OCI-LY7 (cell line): ENCODE measurements at regions not wholly inside any gene's neighbourhood (a gene's known extent, or its start where the extent isn't known, plus 50 kb on each side); places are given as distances from the start of the nearest gene placed in this dataset.

ENCODE experiments used
- BruUV-seq: library from RNA; stranded (reverse); fragments of 400-500 nt; replicated peaks from 2 replicates; lab custom pipeline; 2021; lab: Mats Ljungman, UMichigan
- CTCF ChIA-PET: fragments of 300-600 bp; sonication (Branson Sonifier 250); formaldehyde crosslinking; loops from one replicate; lab custom pipeline; 2022; ENCODE audit warnings: antibody characterized with exemption; ENCODE audit not compliant: unreplicated experiment; lab: Charles Lee
- POLR2A ChIA-PET: fragments of 300-600 bp; sonication (Branson Sonifier 250); formaldehyde crosslinking; loops from one replicate; lab custom pipeline; 2022; ENCODE audit warnings: antibody characterized with exemption; lab: Charles Lee
- DNase-seq: peaks from one replicate; pipeline ENCODE4 v3.0.0-alpha.2; 2015; ENCODE audit warnings: low spot score
- H2AFZ ChIP-seq: fragments of 200-600 bp; sonication (generic), shearing (Covaris generic); 2 replicates; pipeline ENCODE4 v1.6.1; 2014; ENCODE audit warnings: mild to moderate bottlenecking, antibody characterized with exemption, low read length, moderate library complexity
- H3K27ac ChIP-seq: fragments of 200-600 bp; sonication (generic); 2 replicates; pipeline ENCODE4 v1.5.1; 2014; ENCODE audit warnings: mixed run types, low read depth, mild to moderate bottlenecking, moderate library complexity, low read length, inconsistent platforms; ENCODE audit not compliant: poor library complexity, severe bottlenecking
- H3K36me3 ChIP-seq: fragments of 200-600 bp; sonication (generic); 2 replicates; pipeline ENCODE4 v1.6.1; 2014; ENCODE audit warnings: mild to moderate bottlenecking, antibody characterized with exemption, low read length, moderate library complexity, mixed read lengths; ENCODE audit not compliant: insufficient read depth
- H3K4me1 ChIP-seq: fragments of 200-600 bp; sonication (generic); 2 replicates; pipeline ENCODE4 v1.5.1; 2014; ENCODE audit warnings: mild to moderate bottlenecking, low read length; ENCODE audit not compliant: insufficient read depth, poor library complexity, severe bottlenecking
- H3K4me2 ChIP-seq: fragments of 200-600 bp; sonication (generic); 2 replicates; pipeline ENCODE4 v1.6.1; 2014; ENCODE audit warnings: mild to moderate bottlenecking, low read length
- H3K4me3 ChIP-seq: fragments of 200-600 bp; sonication (generic); 2 replicates; pipeline ENCODE4 v1.5.1; 2014; ENCODE audit warnings: mild to moderate bottlenecking, low read depth, low read length; ENCODE audit not compliant: poor library complexity, severe bottlenecking
- H3K79me2 ChIP-seq: fragments of 200-600 bp; sonication (generic); 2 replicates; pipeline ENCODE4 v1.6.1; 2016; ENCODE audit warnings: low read depth, mild to moderate bottlenecking, low read length, moderate library complexity, mixed read lengths; ENCODE audit not compliant: insufficient read depth
- H3K9me2 ChIP-seq: fragments of 200-600 bp; sonication (generic); 2 replicates; pipeline ENCODE4 v1.6.1; 2016; ENCODE audit warnings: mild to moderate bottlenecking, low read length, mixed read lengths; ENCODE audit not compliant: insufficient read depth
- H3K9me3 ChIP-seq: fragments of 200-600 bp; sonication (generic); 2 replicates; pipeline ENCODE4 v1.6.1; 2014; ENCODE audit warnings: mild to moderate bottlenecking, mixed run types, low read length, mixed read lengths
- H4K20me1 ChIP-seq: fragments of 200-600 bp; sonication (generic); 2 replicates; pipeline ENCODE4 v1.6.1; 2014; ENCODE audit warnings: mild to moderate bottlenecking, antibody characterized with exemption, low read length, moderate library complexity, mixed read lengths; ENCODE audit not compliant: insufficient read depth
- EZH2phosphoT487 ChIP-seq: fragments of 200-600 bp; sonication (generic); IDR thresholded peaks from 2 replicates; pipeline ENCODE4 v1.6.1; 2018; ENCODE audit warnings: low read depth, borderline replicate concordance, mild to moderate bottlenecking, mixed run types, antibody characterized with exemption, low read length, moderate library complexity, mixed read lengths
- intact Hi-C: fragments of 100-400 bp; cut with micrococcal nuclease; formaldehyde crosslinking; loops from one replicate; pipeline ENCODE4 v1.10.0; 2022; ENCODE audit not compliant: unreplicated experiment
- TF ChIP-seq, protein P1 (sequence below): fragments of 200-600 bp; sonication (generic); conservative IDR thresholded peaks from 2 replicates; pipeline ENCODE4 v1.5.1; 2014; ENCODE audit warnings: mild to moderate bottlenecking, antibody characterized with exemption, low read length, moderate library complexity, mixed read lengths

DNA sequence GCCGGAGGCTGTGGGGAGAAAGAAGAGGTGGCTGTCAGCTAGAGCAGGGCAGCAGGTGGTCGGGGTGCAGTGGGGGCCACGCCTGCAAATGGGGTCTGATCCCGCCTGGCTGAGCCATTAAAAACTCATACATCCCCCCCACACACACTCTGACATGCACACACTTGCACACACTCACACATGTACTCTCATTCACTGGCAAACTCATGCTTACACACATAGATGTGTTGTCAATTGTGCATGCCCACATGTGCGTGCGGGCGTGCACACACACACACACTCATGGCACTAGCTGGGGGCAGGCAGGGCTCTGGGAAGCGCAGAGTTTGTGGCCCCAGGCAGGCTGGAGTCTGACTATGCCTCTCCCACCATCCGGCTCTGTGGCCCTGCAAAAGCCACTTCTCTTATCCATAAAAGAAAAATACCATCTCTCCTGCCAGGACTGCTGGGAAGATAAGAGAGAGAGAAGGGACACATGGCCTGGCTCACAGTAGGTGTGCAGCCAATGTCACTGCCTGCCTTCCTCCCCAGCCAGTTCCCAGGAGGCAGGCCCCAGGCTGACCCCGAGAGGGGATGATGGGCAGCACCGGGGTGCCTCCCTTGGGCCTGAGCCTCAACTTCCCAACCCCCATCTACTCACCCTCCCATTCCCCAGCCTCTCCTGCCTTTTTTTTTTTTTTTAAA is 163.5 kb upstream of the LINGO1 start:
- DNase-seq, result no peak
- no peaks in the 10 kb centered on the region for H3K9me3 ChIP-seq
- no peak overlapping the region for H3K4me3 ChIP-seq
- H3K27ac ChIP-seq, result peak overlapping the region; percentile 79
- H3K36me3 ChIP-seq, result no peaks in the 10 kb centered on the region
- H2AFZ ChIP-seq, result no peak overlapping the region
- intact Hi-C loops, result no loop called here
- TF ChIP-seq, protein P1, sequence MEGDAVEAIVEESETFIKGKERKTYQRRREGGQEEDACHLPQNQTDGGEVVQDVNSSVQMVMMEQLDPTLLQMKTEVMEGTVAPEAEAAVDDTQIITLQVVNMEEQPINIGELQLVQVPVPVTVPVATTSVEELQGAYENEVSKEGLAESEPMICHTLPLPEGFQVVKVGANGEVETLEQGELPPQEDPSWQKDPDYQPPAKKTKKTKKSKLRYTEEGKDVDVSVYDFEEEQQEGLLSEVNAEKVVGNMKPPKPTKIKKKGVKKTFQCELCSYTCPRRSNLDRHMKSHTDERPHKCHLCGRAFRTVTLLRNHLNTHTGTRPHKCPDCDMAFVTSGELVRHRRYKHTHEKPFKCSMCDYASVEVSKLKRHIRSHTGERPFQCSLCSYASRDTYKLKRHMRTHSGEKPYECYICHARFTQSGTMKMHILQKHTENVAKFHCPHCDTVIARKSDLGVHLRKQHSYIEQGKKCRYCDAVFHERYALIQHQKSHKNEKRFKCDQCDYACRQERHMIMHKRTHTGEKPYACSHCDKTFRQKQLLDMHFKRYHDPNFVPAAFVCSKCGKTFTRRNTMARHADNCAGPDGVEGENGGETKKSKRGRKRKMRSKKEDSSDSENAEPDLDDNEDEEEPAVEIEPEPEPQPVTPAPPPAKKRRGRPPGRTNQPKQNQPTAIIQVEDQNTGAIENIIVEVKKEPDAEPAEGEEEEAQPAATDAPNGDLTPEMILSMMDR, result no peak
- TF ChIP-seq EZH2phosphoT487, result no peak
- H3K4me1 ChIP-seq, result peaks cover 24% of the 10 kb centered on the region
- ChIA-PET POLR2A (interaction anchor here (1.4 kb wide), 1 partner anchor 375 kb away, joined by 4 read pairs; no protein-coding TSS in a partner anchor), CTCF (no interaction called here)
- BruUV-seq, result no TSS peak
- H3K4me2 ChIP-seq, result no peak overlapping the region
- no peaks in the 10 kb centered on the region for H4K20me1 ChIP-seq
- H3K9me2 ChIP-seq, result no peaks in the 10 kb centered on the region
- no peaks in the 10 kb centered on the region for H3K79me2 ChIP-seq

DNA sequence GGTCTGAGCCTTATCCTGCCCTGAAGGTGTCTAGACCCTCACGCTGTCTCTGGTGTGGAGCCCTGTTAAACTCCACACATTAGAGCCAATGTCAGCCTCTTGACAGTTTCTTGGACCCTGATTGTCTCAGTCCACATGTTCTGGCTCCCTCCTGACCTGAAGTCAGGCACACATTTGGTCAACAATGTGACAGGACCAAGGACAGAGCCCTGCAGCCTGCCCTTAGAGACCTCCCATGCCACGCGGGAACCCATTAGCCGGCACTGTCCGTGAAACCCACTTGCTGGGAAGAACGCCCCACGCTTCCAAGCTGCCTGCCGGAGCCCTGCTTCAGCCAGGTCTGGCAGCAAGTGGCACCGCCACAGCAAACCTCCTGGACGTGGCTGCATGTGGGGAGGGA is 162.7 kb upstream of the LINGO1 start:
- POLR2A ChIA-PET, result no interaction called here
- H3K4me1 ChIP-seq, result peaks cover 24% of the 10 kb centered on the region
- no peak overlapping the region for H3K27ac ChIP-seq
- no peak overlapping the region for H3K4me2 ChIP-seq
- no peaks in the 10 kb centered on the region for H3K79me2 ChIP-seq
- H3K4me3 ChIP-seq, result no peak overlapping the region
- DNase-seq, result no peak
- no peak overlapping the region for H2AFZ ChIP-seq
- H4K20me1 ChIP-seq, result no peaks in the 10 kb centered on the region
- BruUV-seq, result no TSS peak
- CTCF ChIA-PET, result no interaction called here
- no peaks in the 10 kb centered on the region for H3K9me2 ChIP-seq
- no peaks in the 10 kb centered on the region for H3K36me3 ChIP-seq
- no peaks in the 10 kb centered on the region for H3K9me3 ChIP-seq
- intact Hi-C loops, result no loop called here
- TF ChIP-seq, protein P1, result no peak
- TF ChIP-seq EZH2phosphoT487, result no peak

DNA sequence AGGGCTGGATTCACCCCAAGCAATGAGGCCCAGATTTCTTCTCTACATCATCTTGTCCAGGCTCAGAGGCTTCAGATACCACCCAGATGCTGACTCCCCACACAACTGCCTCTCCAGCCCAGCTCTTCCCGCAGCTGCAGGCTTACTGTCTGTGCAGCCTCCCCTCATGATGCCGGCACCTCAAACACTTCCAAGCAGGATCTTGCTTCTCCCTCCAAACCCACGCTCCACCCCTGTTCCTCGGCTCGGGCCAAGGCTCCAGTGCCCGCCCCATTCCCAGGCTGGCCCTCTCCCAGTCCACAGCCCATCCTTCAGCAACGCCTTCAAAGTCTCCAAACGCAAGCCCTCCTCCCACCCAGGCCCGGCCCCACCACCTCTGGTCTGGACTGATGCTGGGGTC is 159.2 kb upstream of the LINGO1 start:
- ChIA-PET CTCF (no interaction called here), POLR2A (interaction anchor here (0.7 kb wide), 1 partner anchor 224 kb away, joined by 3 read pairs; no protein-coding TSS in a partner anchor)
- H3K9me3 ChIP-seq, result no peaks in the 10 kb centered on the region
- no peak overlapping the region for H3K27ac ChIP-seq
- peaks cover 8% of the 10 kb centered on the region for H3K4me1 ChIP-seq
- H3K4me2 ChIP-seq, result no peak overlapping the region
- TF ChIP-seq, protein P1, result no peak
- TF ChIP-seq EZH2phosphoT487, result no peak
- BruUV-seq, result no TSS peak
- no peak for DNase-seq
- H3K36me3 ChIP-seq, result no peaks in the 10 kb centered on the region
- intact Hi-C loops, result no loop called here
- H4K20me1 ChIP-seq, result no peaks in the 10 kb centered on the region
- no peak overlapping the region for H3K4me3 ChIP-seq
- no peaks in the 10 kb centered on the region for H3K79me2 ChIP-seq
- H3K9me2 ChIP-seq, result no peaks in the 10 kb centered on the region
- no peak overlapping the region for H2AFZ ChIP-seq
